HCEC 1CT (cell line): ENCODE measurements at regions not wholly inside any gene's neighbourhood (a gene's known extent, or its start where the extent isn't known, plus 50 kb on each side); places are given as distances from the start of the nearest gene placed in this dataset.

Experiments
- DNase-seq: peaks from one replicate; pipeline ENCODE4 v3.0.0-alpha.2; 2017

DNA sequence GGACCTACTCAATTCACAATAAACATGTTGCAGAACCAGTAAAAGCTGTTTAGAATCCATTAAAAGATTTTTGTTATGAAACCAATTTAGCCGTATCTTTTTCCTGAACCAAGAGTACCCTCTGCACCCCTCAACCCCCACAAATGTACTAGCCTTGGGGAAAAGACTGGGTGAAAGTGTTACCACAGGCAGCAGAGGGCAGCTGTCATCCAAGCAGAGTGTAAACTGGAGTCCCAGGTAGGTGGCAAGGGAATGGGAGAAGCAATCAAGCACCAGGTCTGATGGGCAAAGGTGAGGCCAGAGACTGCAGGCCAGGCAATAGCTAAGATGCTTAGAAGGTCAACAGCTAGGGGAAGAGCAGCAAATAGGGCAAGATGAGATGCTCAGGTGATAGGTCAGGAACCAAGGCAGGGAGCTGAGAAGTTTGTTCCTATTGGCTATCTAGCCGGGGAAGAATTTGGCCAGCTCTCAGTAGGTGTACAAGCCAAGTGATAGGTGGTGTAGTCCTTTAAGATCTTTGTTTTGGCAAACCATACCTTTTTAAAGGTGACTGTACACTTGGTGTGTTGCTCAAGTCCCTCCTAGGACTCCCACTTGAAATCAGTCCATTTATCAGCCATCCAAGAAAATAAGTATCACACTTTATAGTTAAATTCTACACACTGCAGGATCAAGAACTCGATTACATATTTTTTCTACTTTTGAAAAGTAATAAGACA, 77.8 kb upstream of the CCDC112 start:
- DNase-seq: no peak

DNA sequence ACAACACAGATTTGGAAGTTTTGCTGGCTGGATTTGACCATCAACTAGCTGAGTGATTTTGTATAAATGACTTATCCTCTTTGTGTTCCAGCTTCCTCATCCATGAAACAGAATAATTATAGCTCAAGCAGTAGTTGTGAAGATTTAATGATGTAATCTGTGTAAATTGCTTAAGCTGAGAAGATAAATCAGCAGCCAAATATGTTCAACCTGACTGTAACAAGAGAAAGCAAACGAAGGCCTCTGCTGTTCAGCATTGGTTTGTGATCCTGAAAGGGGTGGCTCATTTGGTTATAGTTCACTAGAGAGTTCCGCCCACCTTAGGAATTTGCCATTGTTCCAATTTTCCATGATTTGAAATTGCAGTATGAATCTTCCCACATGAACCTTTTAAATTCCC, 75.7 kb upstream of the CCDC112 start:
- peak; percentile 25 for DNase-seq

DNA sequence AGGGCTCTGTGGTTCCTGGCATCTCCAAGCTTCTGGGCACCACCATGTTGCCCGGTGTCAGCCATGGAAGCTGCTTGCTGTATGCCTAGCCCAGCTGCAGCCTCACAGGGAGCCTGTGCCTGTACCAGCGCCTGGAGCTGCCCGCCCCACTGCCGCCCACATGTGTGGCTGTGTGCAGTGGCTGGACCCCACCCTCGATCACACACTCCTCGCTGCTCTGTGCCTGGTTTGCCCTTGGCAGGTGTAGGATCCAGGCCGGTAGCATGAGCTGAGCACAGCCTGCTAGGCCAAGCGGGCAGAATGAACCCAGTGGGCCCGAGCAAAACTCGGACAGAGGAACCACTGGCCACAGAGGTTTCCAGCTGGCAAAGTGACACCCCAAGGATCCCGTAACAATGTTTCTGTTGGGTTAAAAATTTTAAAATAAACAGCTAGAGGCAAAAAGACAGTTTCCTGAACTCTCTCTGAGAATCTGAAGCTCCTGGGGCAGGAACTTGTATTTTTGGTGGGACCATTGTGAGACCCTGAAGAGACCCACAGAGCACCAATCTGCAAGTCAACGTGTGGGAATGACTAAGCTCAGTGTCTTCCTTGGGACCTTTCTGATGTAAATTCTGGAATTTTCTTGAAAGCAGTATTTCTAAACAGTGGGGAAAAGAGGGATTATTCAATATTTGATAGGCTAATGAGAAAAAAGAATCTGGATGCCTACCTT, 73.1 kb upstream of the CCDC112 start:
- DNase-seq: no peak

DNA sequence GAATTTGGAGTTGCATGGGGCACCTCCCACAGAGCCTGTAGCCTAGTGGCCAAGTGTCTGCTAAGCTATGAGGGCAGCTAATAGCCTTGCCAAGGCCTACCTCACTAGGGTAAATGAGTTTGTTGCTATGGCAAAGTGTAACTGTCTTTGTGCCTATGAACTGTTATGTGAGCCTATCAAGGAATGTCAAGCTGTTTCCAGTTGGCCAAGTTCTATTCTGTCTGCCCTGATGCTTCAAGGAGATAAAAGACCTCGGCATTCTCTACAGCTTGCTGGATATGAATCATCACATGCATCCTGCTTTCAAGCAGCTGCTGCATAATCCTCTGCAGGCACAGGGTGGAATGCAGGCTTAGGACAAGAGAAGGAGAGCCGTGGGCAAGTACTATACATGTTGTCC, 69.8 kb upstream of the CCDC112 start:
- peak; percentile 92 for DNase-seq

DNA sequence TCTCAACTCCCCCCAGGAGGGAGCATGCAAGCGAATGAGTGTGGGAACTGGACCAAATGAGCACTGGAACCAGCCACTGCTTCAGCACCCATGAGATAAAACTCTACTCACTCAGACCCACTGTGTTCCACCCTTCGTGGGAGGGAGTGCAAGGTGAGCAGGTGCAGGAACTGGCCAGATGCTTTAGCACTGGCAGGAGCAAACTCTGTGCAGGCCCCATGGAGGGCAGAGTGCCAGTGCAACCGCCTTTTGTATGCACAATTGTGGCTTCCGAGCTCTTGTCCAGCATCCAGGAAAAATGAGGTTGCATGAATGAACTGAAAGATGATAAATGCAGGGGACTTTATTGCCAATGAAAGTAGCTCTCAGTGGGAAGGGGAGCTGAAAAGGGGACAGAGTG, 67.4 kb upstream of the CCDC112 start:
- no peak for DNase-seq

DNA sequence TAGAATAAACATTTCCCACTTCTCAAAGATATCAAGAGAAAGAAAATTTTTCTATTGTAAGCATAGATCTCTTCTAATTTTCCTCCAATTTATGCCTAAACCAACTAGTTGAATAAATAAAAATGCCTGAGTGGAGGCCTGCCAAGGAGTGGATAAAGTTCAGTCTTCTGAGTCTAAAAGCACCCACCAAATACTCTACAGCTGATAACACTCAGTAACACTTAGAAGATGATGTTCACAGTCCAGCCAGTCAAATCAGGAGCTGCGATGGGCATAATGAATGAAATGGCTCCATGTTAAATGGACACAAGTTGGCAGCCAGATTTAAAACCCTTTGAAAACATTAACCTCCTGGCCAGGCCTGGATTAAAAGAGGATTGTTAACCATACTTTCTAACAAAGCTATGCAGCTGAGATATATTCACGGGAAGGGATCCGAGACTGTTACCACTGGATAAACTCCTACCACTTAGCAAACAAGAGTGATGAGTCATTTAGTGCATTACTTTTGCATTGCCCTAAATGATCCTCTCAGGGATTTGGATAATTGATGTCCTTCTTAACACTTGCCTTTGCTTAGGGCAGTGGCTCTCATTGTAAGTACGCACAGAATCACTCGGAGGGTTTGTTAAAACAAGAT, 63.7 kb upstream of the CCDC112 start:
- peak; percentile 15 for DNase-seq

DNA sequence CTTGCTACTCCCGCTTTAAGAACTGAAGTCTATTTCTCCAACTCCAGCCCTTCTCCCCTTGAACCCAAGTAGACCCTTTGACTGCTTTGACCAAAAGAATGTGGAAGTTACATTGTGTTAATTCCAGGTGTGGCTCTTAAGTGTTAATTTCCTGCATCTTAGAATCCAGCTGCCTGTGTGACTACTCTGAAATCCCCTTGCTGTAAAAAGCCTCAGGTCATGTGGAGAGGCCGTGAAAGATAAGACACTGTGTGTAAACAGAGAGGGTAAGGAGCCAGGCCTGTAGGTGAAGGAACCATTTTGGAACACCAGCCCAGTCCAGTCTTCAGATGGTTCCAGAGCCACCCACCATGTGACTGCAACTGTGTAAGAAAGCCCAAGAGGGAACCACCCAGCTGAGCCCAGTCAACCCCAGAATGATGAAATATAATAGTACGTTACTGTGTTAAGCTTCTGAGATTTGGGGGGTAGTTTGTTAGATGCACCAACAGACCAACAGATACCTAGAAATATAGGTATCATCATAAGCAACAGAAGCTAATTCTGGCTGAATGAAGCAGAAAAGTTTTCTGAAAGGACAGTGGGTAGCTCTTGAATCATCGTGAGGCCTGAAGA, 59.4 kb upstream of the CCDC112 start:
- no peak for DNase-seq

DNA sequence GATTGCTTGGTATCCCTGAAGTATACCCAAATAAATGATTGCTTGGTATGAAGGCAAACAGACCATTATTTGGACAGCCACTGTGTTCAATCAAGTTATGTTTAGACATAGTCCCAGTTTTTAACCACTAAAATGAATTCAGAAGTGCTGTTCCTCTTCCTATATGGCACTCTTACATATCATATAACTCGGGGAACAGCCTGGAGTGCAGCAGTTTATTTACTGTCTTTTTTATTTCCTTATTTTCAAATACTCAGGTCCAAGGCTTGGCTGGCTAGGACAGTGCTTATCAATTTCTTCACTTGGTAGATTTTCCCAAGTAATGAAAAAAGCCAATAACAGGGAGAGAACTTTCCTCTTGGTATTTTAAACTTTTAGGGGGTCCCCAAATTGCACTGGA, 58.6 kb upstream of the CCDC112 start:
- DNase-seq: no peak

DNA sequence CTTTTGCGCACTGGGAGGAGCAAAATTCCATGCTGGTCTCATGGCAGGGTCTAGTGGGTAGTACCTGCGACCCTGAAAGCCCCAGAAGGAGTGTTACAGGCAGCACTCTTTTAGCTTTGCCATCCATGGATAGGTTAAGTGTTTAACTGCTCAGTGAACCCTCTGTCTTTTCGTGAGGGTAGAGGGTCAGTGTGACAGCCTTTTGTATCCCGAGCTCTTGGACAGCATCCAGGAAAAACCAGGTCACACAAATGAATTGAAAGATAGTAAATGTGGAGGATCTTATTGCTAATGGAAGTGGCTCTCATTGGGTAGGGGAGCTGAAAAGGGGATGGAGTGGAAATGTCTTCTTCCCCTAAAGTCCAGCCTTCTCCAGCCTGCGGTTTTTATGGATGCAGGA, 57.8 kb upstream of the CCDC112 start:
- no peak for DNase-seq

DNA sequence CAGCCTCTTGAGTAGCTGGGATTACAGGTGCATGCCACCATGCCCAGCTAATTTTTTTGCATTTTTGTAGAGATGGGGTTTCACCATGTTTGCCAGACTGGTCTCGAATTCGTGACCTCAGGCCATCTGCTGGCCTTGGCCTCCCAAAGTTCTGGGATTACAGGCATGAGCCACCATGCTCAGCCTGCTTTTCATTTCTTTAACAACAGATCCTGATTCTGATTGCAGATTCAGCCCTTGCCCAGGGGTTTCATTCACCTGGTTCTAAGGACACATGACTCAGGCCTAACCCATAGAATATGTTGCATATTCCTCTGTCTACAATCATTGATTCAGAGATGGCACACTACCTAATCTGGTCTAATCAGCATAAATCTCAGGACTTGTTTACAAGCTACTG, 56.1 kb upstream of the CCDC112 start:
- no peak for DNase-seq

DNA sequence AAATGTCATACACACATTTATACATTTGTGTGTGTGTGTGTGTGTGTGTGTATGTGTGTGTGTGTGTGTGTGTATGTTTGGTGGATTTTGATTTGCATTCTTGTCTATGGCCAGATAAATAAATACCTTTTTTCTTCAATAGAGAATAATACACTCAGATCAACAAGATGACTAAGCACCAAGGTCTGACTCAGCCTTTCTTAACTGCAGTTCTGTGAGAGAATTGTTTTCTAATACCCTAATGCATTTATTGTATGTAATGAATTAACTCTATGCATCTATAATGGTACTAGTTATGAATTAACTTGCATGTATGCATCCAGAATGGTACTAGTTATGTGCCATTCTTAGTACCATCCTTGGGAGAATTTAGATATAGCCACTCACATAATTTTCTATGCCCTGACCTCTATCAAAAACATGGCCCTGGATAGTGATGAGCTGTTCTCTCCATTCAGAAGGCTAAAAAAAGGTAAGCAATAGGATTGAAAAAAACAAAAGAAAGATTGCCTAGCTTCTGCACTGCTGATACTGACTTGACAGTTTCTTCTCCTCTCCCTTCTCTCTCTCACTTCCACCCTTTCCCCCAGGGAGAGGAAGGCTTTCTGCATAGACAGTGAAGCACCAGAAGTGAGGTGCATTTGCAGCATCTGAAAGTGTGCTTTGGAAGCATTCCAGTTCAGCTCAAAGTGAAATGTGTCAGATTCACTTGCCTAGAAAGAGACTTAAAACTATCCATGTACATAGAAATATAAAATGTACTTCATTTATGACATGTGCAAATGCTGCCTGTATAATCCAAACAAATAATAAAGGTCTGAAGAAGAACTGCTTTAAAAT, 55.1 kb upstream of the CCDC112 start:
- peak; percentile 75 for DNase-seq

DNA sequence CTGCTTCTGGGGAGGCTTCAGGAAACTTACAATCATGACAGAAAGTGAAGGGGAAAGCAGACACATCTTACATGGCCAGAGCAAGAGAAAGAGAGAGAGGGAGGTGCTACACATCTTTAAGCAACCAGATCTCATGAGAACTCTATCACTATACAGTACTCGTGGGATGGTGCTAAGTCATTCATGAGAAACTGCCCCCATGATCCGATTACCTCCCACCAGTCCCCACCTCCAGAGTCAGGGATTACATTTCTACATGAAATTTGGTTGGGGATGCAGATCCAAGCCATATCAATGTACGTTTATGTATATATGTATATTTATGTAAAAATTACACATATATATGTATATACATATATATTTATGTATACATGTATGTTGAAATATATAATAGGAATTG, 54.4 kb upstream of the CCDC112 start:
- DNase-seq: no peak

DNA sequence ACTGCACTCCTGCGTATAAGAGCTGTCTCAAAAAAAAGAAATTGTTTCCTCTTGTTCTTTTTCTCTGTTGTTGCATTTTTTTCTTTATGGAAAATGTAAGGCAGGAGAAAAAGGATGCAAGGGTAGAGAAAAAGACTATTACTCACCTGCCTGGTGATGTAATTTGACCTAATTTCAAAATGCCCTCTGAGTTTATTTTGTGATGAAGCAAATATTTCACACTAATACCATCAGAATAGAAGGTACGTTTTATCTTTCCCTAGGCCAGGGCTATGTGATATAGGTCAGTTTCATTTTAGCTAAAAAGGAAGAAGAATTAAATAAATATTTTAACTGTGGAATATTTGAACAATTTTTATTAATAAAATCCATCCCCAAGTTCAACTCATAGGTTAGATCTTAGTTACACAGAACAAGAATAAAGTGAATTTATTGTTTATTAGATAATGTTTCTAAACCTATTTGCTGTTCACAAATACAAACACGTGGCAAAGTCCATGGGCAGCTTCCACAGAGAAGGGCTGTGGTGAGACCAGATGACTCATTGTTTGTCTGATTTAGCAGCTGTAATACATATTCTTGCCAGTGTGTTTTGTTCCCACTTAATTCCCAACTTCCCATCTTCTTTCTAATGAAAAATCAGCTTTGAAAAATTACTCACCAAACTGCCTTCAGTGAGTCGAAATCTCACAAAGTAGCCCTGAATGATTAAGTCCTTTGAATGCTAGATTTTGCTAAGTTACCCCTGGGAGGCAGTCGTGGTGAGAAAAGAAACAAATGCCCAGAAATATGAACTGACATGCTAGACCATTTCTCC, 52.8 kb upstream of the CCDC112 start:
- peak; percentile 95 for DNase-seq

DNA sequence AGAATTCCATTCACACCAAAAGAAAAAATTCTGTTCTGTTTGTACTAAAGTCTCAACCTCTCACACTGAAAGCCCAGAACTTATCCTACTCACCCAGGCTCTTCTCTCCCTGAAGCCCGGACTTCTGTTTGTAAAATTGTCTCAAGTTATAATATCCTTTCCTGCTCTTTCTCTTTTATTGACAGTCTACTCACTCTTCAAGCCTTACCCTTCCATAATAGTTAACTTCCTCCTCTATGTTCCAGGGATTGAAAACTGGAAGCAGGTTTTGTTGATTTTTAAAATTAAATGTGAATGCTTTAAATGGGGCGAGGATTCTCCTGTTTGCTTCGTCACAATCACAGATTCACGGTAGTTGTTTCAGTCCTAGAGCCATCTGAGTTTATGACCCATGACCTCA, 51.7 kb upstream of the CCDC112 start:
- no peak for DNase-seq
